ENCODE measurements at regions not wholly inside any gene's neighbourhood (a gene's known extent, or its start where the extent isn't known, plus 50 kb on each side); places are given as distances from the start of the nearest gene placed in this dataset.
A peak's percentile ranks its signal among the peaks of the same experiment; 100 is the strongest.

GRCh38 chr2:220847589-220847988 is 724.5 kb downstream of the EPHA4 start:
- no peak for DNase-seq (ENCODE audit: low read depth in 4 of 4, low spot score in 3 of 4)

GRCh38 chr2:220849433-220849832 is 722.7 kb downstream of the EPHA4 start:
- no peak for DNase-seq (ENCODE audit: low read depth in 4 of 4, low spot score in 3 of 4)

- DNase-seq (ENCODE audit: low read depth in 4 of 4, low spot score in 3 of 4) = no peak
Observed at GRCh38 chr2:220850116-220850515, 722.0 kb downstream of the EPHA4 start.

GRCh38 chr2:220855296-220855695 is 716.8 kb downstream of the EPHA4 start:
- DNase-seq (ENCODE audit: low read depth in 4 of 4, low spot score in 3 of 4) = no peak

GRCh38 chr2:220856486-220856885 is 715.6 kb downstream of the EPHA4 start:
- no peak for DNase-seq (ENCODE audit: low read depth in 4 of 4, low spot score in 3 of 4)

- DNase-seq (ENCODE audit: low read depth in 4 of 4, low spot score in 3 of 4) = no peak
Observed at GRCh38 chr2:220857368-220857767, 714.7 kb downstream of the EPHA4 start.

- no peak for DNase-seq (ENCODE audit: low read depth in 4 of 4, low spot score in 3 of 4)
Observed at GRCh38 chr2:220858101-220858500, 714.0 kb downstream of the EPHA4 start.

- DNase-seq (ENCODE audit: low read depth in 4 of 4, low spot score in 3 of 4) = no peak
Observed at GRCh38 chr2:220871909-220872308, 700.2 kb downstream of the EPHA4 start.

GRCh38 chr2:220876080-220876824 is 695.9 kb downstream of the EPHA4 start:
- no peak for DNase-seq (ENCODE audit: low read depth in 4 of 4, low spot score in 3 of 4)

GRCh38 chr2:220877491-220877890 is 694.6 kb downstream of the EPHA4 start:
- no peak for DNase-seq (ENCODE audit: low read depth in 4 of 4, low spot score in 3 of 4)

- no peak for DNase-seq (ENCODE audit: low read depth in 4 of 4, low spot score in 3 of 4)
Observed at GRCh38 chr2:220877897-220878296, 694.2 kb downstream of the EPHA4 start.

GRCh38 chr2:220880623-220881596 is 691.2 kb downstream of the EPHA4 start:
- peak in 3 of 4 donors; percentile 45 to 64 (median 53) for DNase-seq (ENCODE audit: low read depth in 4 of 4, low spot score in 3 of 4)

- DNase-seq (ENCODE audit: low read depth in 4 of 4, low spot score in 3 of 4) = no peak
Observed at GRCh38 chr2:220882507-220882906, 689.6 kb downstream of the EPHA4 start.

- no peak for DNase-seq (ENCODE audit: low read depth in 4 of 4, low spot score in 3 of 4)
Observed at GRCh38 chr2:220885593-220885992, 686.5 kb downstream of the EPHA4 start.

- no peak for DNase-seq (ENCODE audit: low read depth in 4 of 4, low spot score in 3 of 4)
Observed at GRCh38 chr2:220887271-220887870, 684.7 kb downstream of the EPHA4 start.

GRCh38 chr2:220887876-220888275 is 684.2 kb downstream of the EPHA4 start:
- no peak for DNase-seq (ENCODE audit: low read depth in 4 of 4, low spot score in 3 of 4)

- DNase-seq (ENCODE audit: low read depth in 4 of 4, low spot score in 3 of 4) = no peak
Observed at GRCh38 chr2:220890931-220891330, 681.2 kb downstream of the EPHA4 start.

- DNase-seq (ENCODE audit: low read depth in 4 of 4, low spot score in 3 of 4) = no peak
Observed at GRCh38 chr2:220891405-220891804, 680.7 kb downstream of the EPHA4 start.

GRCh38 chr2:220892018-220892634 is 680.0 kb downstream of the EPHA4 start:
- no peak for DNase-seq (ENCODE audit: low read depth in 4 of 4, low spot score in 3 of 4)

GRCh38 chr2:220893411-220893810 is 678.7 kb downstream of the EPHA4 start:
- DNase-seq (ENCODE audit: low read depth in 4 of 4, low spot score in 3 of 4) = no peak

GRCh38 chr2:220894069-220894468 is 678.0 kb downstream of the EPHA4 start:
- no peak for DNase-seq (ENCODE audit: low read depth in 4 of 4, low spot score in 3 of 4)

All from right renal pelvis (tissue), 4 donors.